HG02852 (cell line): ENCODE measurements at regions not wholly inside any gene's neighbourhood (a gene's known extent, or its start where the extent isn't known, plus 50 kb on each side); places are given as distances from the start of the nearest gene placed in this dataset.
A peak's percentile ranks its signal among the peaks of the same experiment; 100 is the strongest.

Source experiments
- ATAC-seq: cut with Tn5 transposase; IDR thresholded peaks from one replicate; pipeline ENCODE4 v1.9.1; 2021; ENCODE audit warnings: mild to moderate bottlenecking, moderate library complexity; ENCODE audit not compliant: unreplicated experiment

DNA sequence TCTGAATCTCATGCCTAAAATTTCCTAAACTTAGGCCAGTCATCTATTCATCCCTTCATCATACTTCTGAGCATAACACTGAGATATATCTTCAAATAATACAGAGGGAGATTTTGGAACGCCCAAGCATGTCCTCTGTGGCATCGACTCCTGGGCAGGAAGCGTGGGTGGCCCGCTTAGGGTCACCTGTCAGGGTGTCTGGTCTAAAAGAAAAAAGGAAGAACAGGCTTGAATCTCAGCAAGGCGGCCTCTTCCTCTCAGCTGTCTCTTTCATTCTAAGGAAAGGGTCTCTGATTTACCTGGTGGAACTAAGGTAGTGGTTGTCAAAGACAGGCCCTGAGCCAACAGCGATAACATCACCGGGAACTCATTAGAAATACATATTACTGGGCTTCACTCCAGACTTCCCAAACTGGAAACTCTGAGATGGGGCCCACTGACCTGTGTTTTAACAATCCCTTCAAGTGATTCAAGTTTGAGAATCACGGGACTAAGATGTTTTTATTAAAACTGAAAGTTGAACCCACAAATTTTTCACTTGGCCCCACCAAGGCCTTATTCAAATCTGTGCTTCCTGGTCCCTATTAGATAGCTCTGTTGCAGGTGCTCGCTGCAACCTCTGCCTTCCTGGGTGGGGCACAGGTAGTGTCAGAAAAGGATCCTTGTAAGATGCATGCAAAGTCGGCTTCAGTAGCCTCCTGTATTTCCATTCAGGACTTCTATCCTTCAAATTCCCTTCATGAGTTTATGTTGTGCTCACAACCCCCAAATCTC is 162.3 kb upstream of the CCDC68 start:
- peak; percentile 60 for ATAC-seq

DNA sequence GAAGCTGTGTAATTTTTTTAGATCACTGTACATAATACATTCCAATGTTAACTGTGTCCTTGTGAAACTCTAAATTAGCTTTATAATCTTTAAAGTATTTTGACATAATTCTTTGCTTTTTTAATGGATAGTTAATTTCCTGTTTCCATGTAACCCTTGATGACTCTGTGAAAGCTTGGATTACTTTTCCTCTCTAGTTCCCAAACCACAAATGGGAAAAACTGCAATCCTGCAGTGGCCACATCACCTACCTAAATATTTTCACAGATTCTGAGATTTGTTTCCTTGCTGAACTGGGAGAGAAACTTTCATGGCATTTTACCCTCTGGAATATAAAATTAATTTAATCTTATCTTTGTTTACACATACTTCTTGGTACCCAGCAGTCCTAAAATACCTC is 161.6 kb upstream of the CCDC68 start:
- no peak for ATAC-seq

DNA sequence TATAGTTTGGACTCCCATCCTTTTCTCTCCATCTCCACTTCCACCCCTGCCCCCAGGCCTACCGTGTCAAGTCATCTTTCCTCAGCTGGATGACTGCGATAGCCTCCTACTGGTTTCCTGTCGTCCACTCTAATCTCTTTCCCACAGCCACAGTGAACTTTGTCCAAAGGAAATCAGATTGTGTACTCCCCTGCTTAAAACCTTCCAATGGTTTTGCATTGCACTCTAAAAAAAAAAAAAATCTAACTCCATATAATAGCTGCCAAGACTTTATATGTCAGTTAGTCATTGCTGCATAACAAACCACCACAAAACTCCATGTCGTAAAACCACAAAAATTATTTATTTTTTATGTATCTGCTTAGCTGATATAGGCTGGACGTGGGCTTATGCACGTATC is 160.2 kb upstream of the CCDC68 start:
- no peak for ATAC-seq

DNA sequence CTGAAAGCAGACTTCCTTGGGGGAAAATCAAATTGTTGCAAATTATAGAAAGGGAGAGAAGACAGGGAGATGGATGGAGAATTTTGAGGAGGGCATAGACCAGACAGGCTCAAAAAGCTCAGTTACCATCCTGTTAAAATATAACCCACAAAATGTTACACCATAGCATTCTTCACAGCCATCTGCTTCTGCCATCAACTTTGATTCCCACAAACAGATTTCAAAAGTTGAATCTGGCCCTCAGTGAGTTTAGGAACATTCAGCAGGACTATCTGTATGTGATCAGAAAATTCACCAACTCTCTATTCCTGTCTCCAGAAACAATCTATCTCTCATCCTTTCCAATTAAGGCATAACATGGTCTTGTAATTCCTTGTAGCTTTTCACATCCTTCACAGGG is 159.8 kb upstream of the CCDC68 start:
- ATAC-seq = no peak

DNA sequence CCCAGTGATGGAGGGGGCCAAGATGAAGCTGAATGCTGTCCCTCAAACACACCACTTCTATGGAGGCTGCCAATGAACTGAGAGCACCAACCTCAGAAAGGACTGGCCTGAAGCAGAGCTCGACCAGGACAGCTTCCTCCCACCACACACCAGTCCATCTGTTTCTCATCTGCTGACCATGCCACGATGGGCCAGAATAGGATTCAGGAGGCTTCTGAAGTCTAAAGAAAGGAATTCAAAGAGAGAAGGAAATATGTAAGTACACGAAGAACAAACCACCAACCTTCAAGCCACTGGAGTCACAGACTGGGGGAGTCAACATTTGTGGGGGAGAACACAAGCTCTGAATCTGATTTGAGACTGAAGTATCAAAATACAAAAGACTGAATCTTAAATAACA is 157.6 kb upstream of the CCDC68 start:
- no peak for ATAC-seq

DNA sequence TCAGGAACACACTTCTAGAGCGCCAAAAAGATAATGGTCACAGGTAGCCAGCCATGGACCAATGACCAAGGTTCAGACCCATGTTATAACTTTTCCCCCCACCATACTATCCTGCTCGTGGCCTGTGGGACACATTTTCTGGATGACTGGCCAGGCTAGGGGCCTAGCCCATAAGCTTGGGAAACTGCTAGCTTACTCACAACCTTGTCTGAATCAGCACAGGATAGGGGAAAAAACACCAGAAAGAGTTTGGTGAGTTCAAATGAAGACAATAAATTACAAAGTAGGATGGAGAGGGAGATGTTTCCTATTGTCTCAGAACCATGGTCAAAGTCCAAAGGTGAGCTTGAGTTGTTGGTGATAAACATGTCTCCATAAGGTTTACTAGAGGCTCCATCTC is 156.3 kb upstream of the CCDC68 start:
- ATAC-seq = no peak

DNA sequence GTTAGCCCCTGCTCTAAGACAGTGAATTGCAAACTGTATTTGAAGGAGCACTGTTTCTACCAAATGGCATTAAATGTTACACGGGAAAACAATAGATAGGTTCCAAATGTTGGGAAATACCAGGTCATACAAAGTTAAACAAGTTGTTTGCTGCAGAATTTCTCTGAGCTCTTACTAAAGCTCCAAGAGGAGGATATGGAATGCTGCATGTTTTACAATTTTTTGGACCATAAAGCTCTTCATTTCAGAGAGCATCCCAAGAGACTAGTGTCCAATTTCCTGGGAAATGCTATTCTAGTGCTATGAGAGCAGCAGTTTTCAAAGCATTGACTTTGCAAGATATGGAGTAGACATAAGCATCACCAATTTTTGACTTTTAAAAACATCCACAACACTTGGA is 155.6 kb upstream of the CCDC68 start:
- ATAC-seq = no peak

DNA sequence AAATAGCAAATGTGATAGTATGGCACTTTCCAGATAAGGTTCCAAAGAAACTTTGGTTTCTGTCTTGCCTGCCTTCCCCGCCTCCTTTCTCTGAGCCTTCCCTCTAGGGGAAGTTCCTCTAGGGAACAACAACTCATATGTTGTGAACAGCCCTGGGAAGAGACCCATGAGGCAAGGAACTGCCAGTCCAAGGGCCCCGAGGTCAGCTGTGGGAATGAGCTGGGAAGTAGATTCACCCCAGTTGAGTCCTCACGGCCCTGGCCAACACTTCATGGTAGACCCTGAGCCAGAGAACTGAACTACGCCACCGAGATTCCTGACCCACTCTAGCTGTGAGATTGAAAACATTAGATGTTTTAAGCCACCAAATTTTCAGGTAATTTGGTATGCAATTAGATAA is 154.5 kb upstream of the CCDC68 start:
- no peak for ATAC-seq

DNA sequence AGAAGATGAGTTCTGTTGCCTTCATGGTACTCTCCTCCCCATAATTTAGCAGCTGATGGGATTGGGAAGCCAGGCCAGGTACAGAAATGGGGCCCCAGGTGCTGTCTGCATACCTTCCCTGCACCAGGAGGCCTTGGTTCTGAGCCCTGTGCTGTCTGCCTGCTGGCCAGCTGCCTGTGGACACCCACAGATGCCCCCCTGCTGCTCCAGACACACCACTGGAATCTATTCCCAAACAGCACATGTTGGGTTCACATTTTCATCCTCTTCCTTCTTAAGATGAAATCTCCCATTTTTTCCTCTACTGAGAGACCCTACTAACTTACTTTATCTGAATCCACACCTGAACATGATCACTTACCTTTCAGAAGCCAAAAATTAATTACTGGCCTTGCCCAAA is 152.0 kb upstream of the CCDC68 start:
- ATAC-seq = no peak

DNA sequence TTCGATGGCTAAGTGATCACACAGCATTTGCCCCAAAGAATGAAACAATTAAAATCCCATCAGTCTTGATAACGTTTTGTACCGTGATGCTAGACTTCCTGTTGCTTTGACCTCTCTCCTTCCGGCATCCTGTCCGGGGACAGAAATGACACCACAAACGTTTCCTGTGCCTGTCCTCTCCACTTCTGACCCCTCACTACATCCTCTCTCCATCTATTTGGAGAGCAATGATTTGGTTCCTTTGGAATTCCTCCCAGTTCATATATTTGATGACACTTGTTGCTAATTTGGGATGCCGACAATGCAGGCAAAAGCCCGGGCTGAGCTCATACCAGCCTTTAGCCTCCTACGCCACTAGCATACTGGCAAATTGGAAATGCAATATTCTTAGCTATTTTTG is 151.2 kb upstream of the CCDC68 start:
- ATAC-seq = no peak

DNA sequence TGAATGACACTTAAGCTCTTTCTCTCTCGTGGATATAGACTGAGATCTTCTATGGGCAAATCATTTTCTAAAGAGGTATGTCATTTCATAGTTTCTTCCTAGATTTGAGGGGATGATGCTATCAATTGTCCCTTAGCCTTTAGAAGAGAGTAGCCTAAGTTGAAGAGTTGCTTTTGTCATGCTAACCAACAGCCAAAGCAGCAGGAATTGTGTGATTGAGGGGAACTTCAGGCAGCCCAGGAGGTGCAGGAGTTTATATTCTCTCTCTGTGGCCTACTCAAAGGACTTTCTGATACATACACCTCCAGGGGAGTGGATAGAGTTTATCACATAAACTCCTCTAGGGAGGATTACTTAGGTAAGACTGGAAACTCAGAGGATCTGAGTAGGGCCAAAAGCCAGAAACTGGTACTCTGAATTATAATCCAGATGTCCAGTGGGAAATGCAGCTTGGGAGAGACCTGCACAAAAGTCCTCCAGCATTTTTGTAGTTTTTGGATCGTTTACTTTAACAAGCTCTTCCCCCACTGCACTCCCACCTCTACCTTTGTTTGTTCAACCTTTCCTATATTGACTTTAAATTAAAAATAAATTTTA is 150.7 kb upstream of the CCDC68 start:
- ATAC-seq = no peak

DNA sequence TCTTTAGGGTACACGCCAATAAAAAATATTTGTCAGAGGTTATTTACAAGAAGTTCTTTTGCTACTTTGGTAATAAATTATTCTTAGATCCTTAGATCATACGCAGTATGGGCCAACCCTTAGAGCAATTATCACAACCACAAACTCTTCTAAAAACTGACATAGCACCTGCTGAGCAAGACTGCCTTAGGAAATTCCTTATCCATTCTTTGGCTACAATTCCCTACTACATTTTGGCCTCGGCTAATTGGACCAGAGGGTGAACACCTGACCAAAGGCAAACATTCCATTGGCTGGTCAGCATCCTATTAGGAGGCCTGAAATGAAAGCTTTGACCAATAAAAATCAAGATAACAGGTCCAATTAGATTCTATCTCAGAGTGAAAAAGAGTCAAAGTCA is 147.6 kb upstream of the CCDC68 start:
- ATAC-seq = no peak

DNA sequence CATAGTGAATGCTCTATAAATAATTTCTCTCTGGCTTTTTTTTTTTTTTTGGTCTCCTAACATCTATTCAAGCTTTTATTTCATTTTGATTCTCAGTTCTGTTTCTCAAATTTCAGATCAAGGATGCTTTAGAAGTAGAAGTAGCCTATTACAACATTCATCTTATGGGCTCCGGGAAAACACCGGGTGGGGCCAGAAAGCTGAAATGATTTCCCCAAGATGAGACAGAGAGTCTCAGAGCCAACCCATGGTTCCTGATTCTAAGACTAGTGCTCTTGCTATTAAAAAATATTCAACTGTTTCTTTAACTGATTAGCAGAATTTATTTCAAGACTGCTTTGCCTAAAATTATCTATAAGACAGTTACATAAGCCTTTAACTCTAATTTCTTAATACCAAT is 147.2 kb upstream of the CCDC68 start:
- no peak for ATAC-seq

DNA sequence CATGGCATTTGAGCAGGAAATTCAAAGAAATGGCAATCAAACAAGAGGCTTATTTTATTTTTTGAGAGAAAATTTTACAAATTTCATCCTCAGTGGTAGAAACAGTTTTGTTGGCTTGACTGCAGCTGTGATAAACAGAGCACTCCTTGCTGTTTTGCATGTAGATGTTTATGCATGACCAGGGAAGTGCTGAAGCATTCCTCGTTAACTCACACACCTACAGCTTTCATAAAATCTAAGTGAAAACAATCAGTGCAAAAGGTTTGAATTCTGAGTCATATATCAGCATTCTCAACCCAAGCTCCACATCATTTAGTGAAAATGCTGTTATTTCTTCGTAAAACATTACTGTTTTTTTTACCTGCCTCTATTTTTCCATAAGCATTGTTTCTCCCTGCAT is 146.6 kb upstream of the CCDC68 start:
- no peak for ATAC-seq

DNA sequence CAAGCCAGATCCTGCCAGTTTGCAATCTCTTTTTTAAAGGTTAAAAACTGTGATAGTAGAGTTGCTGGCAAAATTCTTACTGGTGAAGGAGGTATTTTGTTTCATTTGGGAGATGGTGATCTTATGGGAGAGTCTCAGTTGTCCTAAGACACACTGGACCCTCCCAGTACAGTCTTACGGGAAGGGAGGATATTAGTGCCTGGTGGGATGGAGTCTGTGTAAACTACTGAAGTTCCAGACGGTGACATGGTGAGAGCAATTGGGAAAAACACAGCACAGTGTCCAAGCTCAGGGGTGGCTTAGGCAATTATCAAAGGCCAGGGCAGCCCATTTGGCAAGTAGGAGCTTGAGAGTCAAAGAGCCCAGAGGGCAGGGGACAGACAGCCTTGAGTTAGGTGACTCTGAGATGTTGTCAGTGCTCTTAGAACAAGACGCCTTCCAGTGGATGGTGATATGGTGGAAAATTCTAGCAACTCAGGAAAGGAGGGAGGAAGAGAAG is 143.7 kb upstream of the CCDC68 start:
- no peak for ATAC-seq

DNA sequence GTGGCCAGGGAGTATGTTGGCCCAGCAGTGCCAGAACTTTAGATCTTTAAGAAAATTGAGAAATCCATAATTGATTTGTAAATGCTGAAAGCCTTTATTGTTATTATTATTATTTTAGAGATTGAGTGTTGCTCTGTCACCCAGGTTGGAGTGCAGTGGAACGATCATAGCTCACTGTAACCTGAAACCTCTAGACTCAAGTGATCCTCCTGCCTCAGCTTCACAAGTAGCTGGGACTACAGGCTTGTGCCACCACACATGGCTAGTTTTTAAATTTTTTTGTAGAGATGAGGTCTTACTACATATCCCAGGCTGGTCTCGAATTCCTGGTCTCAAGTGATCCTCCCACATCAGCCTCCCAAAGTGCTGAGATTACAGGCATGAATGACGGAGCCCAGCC is 143.2 kb upstream of the CCDC68 start:
- ATAC-seq = no peak

DNA sequence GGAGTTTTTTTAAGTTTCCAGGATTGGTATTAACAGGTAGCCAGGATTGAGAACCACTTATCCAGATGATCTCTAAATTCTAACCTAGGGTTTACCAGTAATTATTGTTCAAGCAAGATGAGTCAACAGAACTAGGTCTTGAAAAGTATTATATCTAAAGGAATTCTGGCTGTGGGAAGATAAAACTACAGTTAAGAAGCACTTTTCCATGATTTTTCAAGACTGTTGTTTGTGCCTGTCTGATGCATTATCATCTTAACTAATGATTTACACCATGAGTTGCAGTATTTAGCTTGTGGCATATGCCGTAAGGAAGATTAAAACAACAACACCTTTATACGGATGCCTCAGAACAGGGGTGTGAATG is 142.2 kb upstream of the CCDC68 start:
- ATAC-seq = no peak

DNA sequence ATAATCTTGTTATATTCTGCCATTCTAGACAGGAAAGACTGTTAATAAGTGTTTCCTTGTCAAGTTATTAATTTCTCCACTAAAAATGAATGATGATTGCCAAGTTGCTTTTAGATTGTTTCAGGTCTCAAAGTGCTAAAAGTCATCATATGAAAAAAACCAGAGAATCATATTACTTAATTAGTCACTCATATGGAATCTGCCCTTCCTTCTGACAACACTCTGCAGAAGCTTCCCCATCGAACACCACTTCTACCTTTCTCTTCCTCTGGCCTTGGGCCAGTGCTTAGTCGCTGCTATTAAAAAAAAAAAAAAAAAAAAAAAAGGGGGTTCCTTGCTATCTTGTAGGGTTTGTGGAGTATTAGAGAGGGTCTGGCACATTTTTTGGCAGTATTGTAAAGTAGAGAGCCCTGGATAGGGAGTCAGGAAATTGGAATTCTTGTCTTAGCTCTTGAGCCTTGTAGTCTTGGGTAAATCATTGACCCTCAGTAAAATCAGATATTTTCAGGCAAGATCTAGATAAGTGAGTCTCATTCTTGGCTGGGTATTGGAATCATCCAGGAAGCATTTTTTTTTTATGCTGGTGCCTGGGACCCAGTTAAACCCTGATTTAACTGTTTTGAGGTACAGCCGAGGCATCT is 141.7 kb upstream of the CCDC68 start:
- no peak for ATAC-seq

DNA sequence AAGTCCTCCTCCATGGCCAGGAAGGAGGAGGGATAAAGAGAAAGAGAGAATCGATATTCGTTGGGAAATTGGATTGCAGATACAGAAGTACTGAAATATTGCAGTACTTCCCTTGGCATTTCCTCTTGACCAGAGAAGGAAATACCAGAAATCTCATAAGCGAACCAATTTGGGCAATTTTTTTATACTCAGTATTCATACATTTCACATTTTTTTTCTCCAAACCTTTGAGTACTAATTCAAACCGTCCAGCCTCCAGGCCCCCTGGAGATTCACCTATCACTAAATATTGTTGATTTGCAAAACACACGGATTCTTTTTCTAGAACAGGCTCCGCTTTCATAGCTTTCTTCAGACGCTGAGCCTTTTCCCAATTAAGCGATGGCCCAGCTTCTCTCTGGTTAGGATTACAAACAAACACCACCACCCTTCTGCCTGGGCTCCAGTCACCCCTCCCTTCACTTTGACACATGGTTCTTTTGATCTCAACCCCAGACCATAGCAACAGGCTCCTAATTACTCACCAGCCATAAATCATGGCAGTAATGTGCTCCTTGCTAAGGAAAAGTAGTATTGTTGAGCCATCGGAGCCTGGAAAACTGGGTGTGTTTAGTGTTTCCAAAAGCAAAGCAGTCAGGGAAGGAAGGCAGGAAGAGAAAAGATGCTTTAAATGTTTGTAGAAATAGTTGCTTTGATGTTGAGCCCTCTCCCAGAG is 138.4 kb upstream of the CCDC68 start:
- ATAC-seq = no peak

DNA sequence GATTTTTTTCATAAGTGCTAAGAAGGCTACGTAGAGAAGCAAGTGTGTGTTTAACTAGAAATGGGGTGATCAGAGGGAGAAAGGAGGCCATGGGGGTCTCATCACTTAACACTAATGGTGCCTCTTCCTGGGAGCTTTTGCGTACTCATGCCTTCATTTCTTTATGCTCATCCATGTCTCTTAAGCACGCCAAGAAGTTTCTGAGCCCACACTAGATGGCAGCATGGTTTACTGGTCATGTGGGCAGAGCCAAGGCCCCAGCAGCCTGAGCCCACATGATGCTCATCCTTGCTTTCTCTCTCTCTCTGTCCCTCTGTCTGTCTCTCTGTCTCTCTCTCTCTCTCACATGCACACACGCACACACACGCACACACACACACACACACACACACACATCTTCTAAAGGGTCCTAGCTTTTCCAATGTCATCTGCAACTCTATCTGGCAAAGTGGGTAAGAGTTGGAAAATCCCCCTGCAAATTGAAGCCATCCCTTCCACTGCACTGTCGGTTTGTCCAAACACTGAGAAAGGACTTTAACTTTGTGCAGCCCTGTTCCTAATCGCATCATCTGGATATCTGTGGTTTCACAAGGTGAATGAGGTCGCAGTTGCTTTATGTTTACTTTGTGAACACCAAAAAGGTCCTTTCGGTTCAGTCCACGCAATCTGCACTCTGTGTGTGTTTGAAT is 137.1 kb upstream of the CCDC68 start:
- ATAC-seq = no peak

DNA sequence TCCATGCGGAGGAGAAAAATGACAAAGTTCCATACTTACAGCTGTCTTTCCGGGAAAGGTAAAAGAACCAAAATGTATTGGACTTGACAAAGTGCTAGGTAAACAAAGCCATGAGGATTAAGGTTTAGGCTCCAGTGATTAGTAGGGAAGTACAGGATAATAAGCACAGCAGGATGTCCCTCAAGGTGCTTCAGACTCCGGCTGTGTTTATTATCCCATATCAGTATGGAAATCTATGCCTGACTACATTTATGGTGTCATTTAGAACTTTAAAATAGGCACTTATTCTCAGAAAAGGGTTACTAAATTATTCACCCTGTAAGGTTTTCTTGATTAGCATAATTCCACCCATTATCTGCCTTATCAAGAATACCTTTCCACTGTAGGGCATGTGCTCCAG is 136.3 kb upstream of the CCDC68 start:
- ATAC-seq = no peak
